ENCODE measurements at regions not wholly inside any gene's neighbourhood (a gene's known extent, or its start where the extent isn't known, plus 50 kb on each side); places are given as distances from the start of the nearest gene placed in this dataset.

DNA sequence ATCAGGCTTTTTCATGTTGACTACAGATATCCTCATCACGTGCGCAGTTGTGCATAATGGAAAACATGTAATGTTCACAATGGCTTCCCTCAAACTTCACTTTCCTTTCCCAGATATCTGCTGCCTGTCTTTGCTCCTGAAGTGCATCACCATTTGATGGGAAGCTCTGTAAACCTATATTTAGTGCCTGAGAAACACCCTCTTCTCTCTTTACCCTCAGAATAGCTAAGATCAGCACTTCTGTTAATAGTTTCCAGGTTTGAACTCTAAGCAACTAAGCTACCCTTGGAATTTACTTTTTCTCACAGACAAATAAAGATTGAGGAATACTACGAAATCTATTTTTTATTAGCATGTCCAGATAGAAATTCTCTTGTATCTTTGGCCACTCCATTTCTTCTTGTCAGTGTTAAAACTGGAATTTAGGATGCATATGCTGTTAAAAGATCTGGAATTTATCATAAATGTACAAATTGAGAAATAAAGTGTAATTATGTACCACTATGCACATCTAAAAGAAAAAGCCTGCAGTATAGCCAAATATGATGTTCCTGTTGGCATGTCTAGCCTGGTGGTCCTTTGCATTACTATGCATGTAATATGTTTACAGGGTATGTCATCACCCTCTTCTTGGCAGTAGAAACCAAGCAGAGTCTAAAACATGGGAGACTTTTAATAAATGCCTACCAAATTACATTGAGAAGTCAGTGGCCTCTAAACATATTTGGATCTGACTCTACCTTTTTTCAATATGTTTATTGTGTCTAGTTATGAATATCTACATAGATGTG, 278.7 kb downstream of the FIGN start:
- DNase-seq, result no peak

- DNase-seq, result no peak
Measured at GRCh38 chr2:163455815-163456214, 280.0 kb downstream of the FIGN start.

- DNase-seq, result no peak
Measured at GRCh38 chr2:163453920-163454319, 281.9 kb downstream of the FIGN start.

- DNase-seq, result no peak
Measured at GRCh38 chr2:163441603-163442002, 294.2 kb downstream of the FIGN start.

GRCh38 chr2:163436963-163437362, 298.8 kb downstream of the FIGN start:
- no peak for DNase-seq

DNA sequence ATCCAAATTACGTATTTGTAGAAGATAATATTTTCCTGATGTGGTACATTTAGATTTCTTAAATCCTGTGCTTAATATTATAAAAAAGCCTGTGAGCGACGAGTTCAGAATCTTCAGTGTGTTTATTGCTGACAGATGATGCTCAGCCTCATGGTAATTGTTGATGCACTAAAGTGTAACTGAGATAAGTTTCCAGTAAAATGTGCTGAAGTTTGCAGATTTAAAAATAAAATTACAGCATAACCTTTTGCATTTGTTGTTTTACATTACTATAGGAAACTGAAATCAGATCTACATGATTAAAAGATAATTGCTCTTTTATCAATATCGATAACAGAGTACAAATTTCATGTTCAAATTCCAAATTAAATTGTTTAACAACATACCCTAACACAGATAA, 307.6 kb downstream of the FIGN start:
- no peak for DNase-seq

DNA sequence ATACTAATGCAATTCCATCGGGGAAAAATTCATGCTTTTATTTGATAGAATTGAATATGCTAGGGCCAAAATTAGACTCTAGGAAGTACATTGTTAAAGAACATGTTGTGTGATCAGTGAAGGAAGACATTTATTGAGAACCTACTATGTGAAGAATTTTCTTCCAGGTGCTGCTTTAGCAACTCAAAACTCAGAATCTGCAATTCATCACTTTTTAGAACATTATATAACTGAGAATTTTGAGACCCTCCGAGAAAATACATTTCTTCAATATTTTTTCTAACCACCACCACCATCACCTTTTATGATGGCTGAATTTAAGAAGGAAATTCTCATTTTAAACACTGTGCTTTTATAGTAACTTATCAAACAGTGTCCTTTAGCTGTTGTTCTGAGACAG, 315.2 kb downstream of the FIGN start:
- no peak for DNase-seq

DNA sequence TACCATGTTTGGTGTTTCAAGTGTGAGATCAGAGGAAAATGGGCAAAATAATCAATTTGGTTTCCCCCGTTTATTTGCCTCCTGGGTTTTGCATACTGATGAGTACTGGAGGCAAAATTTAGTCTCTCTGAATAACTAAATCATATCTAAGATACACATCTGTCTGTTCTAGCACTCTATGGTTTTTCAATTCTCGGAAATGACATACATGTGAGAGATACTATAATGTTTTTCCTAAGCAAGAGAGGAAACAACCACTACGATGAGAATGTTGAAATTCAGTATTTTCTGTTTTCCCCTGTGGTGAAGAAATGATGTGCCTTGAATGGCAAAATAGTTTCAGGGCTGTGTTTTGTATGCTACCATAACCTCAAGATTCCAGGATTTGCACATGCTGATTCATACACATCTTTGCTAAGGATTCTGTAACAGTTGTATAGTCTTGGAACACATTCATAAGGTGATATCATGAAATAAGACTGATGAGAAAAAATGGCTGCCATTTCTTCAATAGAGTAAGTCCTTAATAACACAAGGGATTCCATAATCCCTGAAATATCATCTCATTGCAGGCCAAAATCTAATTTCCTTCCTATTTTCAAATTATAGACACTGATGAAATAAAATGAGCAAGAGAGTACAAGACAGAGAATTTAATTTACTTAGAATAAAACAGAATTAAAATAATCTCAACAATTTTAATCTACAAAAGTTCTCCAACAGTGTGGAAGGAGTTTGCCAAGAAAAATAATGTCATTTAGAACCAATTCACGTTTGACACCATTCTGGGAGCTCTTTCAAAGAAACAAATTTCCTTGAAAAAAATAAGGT, 316.6 kb downstream of the FIGN start:
- no peak for DNase-seq

DNA sequence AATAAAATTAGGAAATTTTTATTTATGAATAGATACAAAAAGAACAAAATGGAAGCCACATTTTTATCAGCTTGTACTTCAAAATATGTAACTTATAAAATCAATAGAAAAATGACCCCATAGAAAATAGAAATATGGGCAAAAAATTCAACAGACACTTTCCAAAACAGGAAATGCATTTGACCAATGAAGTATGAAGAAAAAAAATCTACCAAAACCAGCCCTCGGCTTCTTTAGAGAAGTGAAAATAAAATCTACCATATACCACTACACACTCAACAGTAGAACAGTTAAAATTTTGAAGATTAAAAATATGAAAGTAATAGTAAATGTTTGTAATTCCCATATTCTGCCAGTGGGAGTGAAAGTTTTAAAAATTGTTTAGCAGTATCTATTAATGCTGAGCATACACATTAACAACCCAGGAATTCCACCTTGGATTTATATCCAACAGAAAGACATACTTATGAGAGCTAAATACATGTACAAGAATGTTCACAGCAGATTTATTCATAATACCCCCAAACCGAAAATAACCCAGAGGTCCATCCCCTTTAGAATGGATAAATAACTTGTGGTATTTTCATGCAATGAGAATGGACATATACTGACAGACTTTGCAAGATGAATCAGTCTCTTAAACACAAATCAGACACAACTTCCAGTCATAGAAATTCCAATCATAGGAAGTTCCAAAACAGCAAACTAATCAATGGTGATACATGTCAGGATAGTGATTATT, 318.0 kb downstream of the FIGN start:
- DNase-seq, result no peak

DNA sequence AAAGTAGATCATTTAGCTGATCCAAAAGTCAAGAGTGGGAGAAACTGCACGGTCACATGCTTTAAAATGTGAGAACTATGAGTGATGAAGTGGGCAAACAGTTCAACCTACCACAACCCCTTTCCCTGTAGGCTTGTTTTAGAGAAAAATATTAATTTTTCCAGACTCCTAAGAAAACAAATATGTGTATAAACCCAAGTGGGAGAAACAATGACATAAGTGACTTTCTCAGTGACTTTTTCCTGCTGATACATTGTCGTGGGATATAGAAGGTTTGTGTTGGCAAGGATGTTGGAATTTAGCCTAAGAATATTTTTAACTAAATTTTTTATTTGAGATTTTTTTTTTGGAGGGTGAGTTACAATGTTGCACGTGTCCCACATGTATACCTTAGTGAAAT, 321.7 kb downstream of the FIGN start:
- DNase-seq, result no peak

DNA sequence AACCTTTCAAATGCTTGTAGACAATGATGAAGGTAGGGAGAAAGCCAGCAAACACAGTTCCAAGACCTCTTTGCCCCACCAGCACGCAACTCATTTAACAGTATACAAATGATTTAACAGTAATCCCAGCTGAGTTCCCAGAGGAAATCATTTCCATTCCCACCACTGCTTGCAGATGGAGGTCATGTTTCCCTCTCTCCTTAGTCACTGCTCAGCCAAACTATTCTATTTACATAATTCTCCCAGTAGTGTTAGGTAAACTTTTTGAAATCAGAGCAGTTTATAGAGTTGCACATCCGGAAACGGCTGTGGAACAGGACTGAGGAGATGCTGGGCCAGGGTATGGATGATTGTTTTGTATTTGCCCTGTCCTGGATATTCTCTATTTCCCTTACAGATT, 328.5 kb downstream of the FIGN start:
- no peak for DNase-seq

DNA sequence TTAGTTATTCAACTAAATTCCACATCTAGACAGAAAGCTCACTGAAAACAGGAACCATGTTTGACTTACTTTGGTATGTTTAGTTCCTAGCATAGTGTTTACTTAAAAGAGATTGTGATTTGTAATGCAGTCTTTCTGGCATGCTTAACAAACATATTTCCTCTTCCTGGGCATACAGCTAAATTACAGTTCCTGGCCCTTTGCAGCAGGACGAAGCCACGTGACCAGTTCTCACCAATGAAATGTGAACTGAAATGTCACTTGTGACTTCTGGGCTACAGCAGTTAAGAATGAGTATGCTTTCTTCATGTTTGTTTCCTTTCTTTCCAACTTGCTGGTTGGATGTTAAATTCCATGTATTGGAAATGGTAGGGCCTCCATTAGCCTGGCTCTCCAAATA, 330.5 kb downstream of the FIGN start:
- DNase-seq, result no peak

GRCh38 chr2:163401481-163401880, 334.3 kb downstream of the FIGN start:
- no peak for DNase-seq

DNA sequence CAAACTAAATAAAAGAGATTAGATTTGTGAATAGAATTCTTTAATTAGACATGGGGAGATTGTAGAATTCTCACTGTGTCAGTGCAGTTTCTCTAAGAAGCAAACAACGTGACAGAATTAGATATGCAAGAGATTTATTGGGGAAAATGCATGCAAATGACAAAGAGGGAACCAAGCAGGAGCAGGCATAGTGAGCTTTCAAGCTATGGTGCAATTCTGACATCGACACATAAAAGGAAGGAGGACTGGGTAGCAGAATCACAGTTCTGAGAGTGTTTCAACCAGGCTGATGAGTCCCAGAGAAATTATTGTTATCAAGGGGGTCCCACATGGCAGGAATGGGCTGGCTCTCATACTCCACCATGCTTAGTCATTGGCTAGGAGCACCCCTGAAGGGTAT, 338.4 kb downstream of the FIGN start:
- DNase-seq, result no peak

GRCh38 chr2:163395602-163396001, 340.2 kb downstream of the FIGN start:
- no peak for DNase-seq

- no peak for DNase-seq
Measured at GRCh38 chr2:163389838-163390237, 346.0 kb downstream of the FIGN start.

- no peak for DNase-seq
Measured at GRCh38 chr2:163375472-163375871, 360.3 kb downstream of the FIGN start.

GRCh38 chr2:163375070-163375469, 360.7 kb downstream of the FIGN start:
- DNase-seq, result no peak

GRCh38 chr2:163374282-163374681, 361.5 kb downstream of the FIGN start:
- no peak for DNase-seq

GRCh38 chr2:163373496-163373895, 362.3 kb downstream of the FIGN start:
- no peak for DNase-seq

DNA sequence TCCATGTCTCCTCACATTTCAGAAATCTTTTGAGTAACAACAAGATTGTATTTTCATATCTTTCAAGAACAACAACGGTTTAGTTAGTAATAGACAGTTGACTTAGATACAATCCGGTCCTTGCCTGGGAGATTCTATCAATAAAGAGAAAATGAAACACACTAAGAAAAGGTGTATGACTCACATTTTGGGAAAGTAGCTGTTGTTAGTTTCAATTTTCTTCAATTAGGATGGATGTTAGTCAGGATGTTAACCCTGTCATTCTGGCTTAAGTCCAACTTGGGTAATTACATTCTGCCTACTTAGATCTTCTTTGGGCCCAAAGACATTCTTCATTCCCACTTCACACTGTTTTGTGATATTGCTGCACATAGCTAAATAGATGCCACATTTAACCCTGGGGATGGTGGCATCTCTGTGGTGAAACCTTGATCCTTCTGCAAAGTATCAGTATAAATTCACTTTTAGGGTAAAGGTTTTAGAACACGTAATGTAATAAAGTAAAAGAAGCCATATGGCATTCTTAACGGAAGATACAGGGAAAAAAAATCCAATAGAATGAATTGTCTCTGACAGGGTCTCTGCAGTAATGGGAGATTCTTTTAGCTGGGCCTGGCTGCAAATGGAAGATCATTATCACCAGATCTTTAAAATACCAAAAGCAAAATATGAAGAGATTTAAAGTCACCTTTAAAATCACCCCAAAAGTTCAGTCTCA, 365.5 kb downstream of the FIGN start:
- peak; percentile 30 for DNase-seq

GRCh38 chr2:163369111-163369510, 366.7 kb downstream of the FIGN start:
- no peak for DNase-seq

GRCh38 chr2:163368655-163369054, 367.2 kb downstream of the FIGN start:
- no peak for DNase-seq

All from COR-L47 (cell line).